Activated CD4-positive, alpha-beta T cell treated with anti-CD3 and anti-CD28 coated beads for 36 hours (primary cell): ENCODE measurements at regions not wholly inside any gene's neighbourhood (a gene's known extent, or its start where the extent isn't known, plus 50 kb on each side); places are given as distances from the start of the nearest gene placed in this dataset.
"Not testable (repeated sequence)": the region's sequence is repeated elsewhere in the genome, so short reads cannot be mapped to it uniquely, and the experiment has no call there.

Experiments
- ATAC-seq: fragments of 200-7000 bp; cut with Tn5 transposase; one replicate; pipeline ENCODE4 v1.10.0; 2021; ENCODE audit warnings: mild to moderate bottlenecking, moderate library complexity
- CTCF ChIA-PET: fragments of 350-600 bp; sonication (Branson Sonifier 250); formaldehyde crosslinking; loops from one replicate; lab custom pipeline; 2021; ENCODE audit warnings: antibody characterized with exemption; lab: Charles Lee
- POLR2A ChIA-PET: fragments of 350-600 bp; sonication (Branson Sonifier 250); formaldehyde crosslinking; loops from one replicate; lab custom pipeline; 2021; ENCODE audit warnings: antibody characterized with exemption, inconsistent platforms; lab: Charles Lee
- DNase-seq: peaks from one replicate; pipeline ENCODE4 v3.0.0-alpha.2; 2020
- H3K27ac Mint-ChIP-seq: one replicate; pipeline ENCODE4 v1.8.0; 2021; ENCODE audit warnings: mixed read lengths
- H3K27me3 Mint-ChIP-seq: one replicate; pipeline ENCODE4 v1.8.0; 2021; ENCODE audit warnings: mixed read lengths
- H3K36me3 Mint-ChIP-seq: one replicate; pipeline ENCODE4 v1.8.0; 2021; ENCODE audit warnings: low read depth, mixed read lengths
- H3K4me1 Mint-ChIP-seq: one replicate; pipeline ENCODE4 v1.8.0; 2021; ENCODE audit warnings: mixed read lengths
- H3K4me3 Mint-ChIP-seq: one replicate; pipeline ENCODE4 v1.8.0; 2021; ENCODE audit warnings: mild to moderate bottlenecking, moderate library complexity, mixed read lengths
- H3K9me3 Mint-ChIP-seq: one replicate; pipeline ENCODE4 v1.8.0; 2021; ENCODE audit warnings: low read depth, mixed read lengths
- intact Hi-C, 2 experiments: fragments of 100-400 bp; cut with DNase I in 1 of 2; cut with micrococcal nuclease in 1 of 2; formaldehyde crosslinking; loops; one replicate each; pipeline versions ENCODE4 v1.14.2 to v1.15.1; 2022 to 2024; cut with DNase I, micrococcal nuclease

DNA sequence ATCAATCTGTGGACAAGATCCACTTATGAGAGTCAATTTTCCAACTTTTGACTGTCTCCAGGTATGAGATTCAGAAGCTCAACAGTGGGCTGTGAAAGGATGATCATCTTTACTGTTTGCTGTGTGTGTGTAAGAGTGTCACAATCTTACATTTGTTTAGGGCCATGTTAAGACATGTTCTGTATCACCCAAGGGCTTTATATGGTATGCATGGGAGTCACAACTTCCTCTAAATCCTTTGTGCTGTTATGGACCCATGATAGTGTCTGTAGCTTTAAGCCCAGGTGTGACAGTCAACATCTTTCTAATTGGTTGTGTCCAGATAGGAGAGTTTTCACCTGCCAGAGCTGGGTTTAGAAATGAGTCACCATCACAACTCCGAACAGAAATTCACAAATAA, 70.2 kb downstream of the ZNF726 start:
- DNase-seq, intact Hi-C loops, POLR2A ChIA-PET, ATAC-seq, H3K36me3 Mint-ChIP-seq, H3K4me3 Mint-ChIP-seq, H3K4me1 Mint-ChIP-seq, H3K27ac Mint-ChIP-seq, H3K27me3 Mint-ChIP-seq, CTCF ChIA-PET, H3K9me3 Mint-ChIP-seq: not testable (repeated sequence)

DNA sequence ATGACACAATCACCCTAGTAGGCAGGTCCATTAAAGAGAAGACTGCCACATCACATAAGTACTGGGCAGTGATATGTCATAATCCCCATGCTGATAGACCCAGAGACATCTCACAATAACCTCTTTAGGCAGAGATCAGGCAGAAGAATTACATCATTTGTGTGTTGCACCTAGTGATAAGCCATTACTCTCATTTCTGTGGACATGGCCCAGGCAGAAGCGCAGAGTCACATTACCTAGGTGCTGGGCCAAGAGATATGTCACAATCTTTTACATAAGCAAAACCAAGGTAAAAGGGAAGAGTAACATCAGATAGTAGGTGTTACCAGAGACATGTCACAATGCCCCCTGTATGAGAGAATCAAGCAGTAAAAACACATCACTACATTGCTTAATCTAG, 71.9 kb downstream of the ZNF726 start:
- intact Hi-C loops, result no loop called here
- Mint-ChIP-seq H3K4me3 (no peak overlapping the region), H3K4me1 (peaks cover 2% of the 10 kb centered on the region), H3K36me3 (no peaks in the 10 kb centered on the region), H3K27ac (no peak overlapping the region), H3K27me3 (no peaks in the 10 kb centered on the region), H3K9me3 (no peaks in the 10 kb centered on the region)
- ChIA-PET POLR2A (no interaction called here), CTCF (no interaction called here)
- DNase-seq, result no peak
- ATAC-seq, result no peak

DNA sequence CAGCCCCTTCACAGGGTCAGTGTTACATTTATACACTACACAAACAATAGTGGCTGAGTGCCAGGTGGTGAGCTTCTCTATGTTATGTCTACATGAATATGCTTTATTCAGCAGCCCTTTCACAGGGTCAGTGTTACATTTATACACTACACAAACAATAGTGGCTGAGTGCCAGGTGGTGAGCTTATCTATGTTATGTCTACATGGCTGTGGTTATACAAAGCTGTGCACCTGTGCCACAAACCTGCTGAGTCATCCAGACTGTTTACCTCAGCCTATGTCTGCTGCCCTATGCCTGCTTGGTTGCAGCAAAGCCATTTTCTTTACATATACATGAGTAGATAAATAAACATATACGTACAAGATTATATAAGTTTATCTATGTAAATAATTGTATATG, 76.5 kb downstream of the ZNF726 start:
- Mint-ChIP-seq H3K4me3 (no peak overlapping the region), H3K27me3 (no peaks in the 10 kb centered on the region), H3K27ac (no peak overlapping the region), H3K4me1 (peaks cover 13% of the 10 kb centered on the region), H3K9me3 (peaks cover 12% of the 10 kb centered on the region), H3K36me3 (no peaks in the 10 kb centered on the region)
- ATAC-seq (no peak), DNase-seq (peak; percentile 9)
- ChIA-PET CTCF (interaction anchor here (0.6 kb wide), 1 partner anchor 20 kb away, joined by 3 read pairs; no protein-coding TSS in a partner anchor), POLR2A (no interaction called here)
- intact Hi-C loops, result no loop called here

DNA sequence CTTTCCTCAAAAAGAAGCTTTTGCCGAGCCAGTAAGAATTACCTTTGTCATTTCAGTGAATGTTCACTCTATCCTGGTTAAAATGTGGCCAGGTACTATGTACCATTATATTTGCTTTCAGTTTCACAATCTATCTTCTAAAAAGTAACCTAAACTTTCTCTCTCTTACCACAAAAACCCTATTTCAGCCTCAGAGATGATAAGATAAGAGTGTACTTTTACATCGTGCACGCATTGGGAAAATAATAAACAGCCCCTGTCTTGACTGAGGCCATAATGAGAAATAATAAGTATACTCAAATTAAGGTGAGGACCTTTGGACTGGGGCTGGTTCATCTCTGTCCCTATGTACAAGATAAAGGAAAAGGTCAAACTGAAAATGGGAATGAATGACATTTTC, 77.7 kb downstream of the ZNF726 start:
- ChIA-PET CTCF (no interaction called here), POLR2A (no interaction called here)
- no peaks in the 10 kb centered on the region for H3K36me3 Mint-ChIP-seq
- DNase-seq (no peak), ATAC-seq (peak; percentile 36)
- H3K4me3 Mint-ChIP-seq, result no peak overlapping the region
- H3K27me3 Mint-ChIP-seq, result no peaks in the 10 kb centered on the region
- H3K4me1 Mint-ChIP-seq, result peaks cover 13% of the 10 kb centered on the region
- no peak overlapping the region for H3K27ac Mint-ChIP-seq
- intact Hi-C loops, result no loop called here
- H3K9me3 Mint-ChIP-seq, result peaks cover 22% of the 10 kb centered on the region

DNA sequence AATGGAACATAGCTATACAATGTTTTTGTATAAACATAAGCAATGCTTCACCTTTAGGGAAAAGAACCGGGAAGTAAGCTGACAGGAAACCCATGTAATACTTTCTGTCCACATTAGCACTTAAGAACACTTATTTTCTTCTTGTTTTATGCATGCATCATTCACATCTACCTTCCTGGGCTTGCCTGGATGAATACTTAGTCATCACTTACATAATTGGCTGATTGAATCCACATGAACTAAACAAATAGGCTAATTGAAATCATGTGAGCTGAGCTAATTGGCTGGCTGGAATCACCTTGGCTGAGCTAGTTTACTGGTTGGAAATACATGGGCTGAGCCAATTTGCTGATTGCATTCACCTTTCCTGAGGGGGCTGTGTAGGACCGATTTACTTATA, 78.8 kb downstream of the ZNF726 start:
- Mint-ChIP-seq H3K36me3 (no peaks in the 10 kb centered on the region), H3K9me3 (peaks cover 32% of the 10 kb centered on the region), H3K4me3 (no peak overlapping the region), H3K4me1 (peaks cover 13% of the 10 kb centered on the region), H3K27ac (no peak overlapping the region), H3K27me3 (no peaks in the 10 kb centered on the region)
- CTCF ChIA-PET, result interaction anchor here (1.2 kb wide), 1 partner anchor 40 kb away, joined by 3 read pairs; no protein-coding TSS in a partner anchor
- DNase-seq (no peak), ATAC-seq (no peak)
- POLR2A ChIA-PET, result no interaction called here
- intact Hi-C loops, result no loop called here

DNA sequence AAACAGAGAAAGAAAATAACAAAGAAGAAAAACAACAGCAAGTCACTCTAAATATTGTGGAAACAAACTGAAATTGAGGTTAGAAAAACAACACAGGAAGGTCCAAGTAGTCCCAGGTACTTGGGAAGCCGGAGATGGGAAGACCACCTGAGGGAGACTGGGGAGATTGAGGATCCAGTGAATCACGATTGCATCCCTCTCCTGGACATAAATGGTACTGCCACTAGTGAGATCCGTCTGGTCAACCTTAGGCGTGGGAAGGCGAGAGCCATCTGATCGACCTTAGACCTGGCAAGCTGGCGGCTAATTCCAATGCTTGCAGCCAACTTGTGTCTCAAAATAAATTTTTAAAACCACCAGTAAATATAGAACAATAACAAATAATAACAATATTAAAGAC, 81.9 kb downstream of the ZNF726 start:
- H3K9me3 Mint-ChIP-seq, result peaks cover 39% of the 10 kb centered on the region
- POLR2A ChIA-PET, result no interaction called here
- intact Hi-C loops, result no loop called here
- ATAC-seq (no peak), DNase-seq (peak; percentile 24)
- no peak overlapping the region for H3K4me3 Mint-ChIP-seq
- peaks cover 11% of the 10 kb centered on the region for H3K4me1 Mint-ChIP-seq
- no peaks in the 10 kb centered on the region for H3K27me3 Mint-ChIP-seq
- no peaks in the 10 kb centered on the region for H3K36me3 Mint-ChIP-seq
- CTCF ChIA-PET, result no interaction called here
- no peak overlapping the region for H3K27ac Mint-ChIP-seq

DNA sequence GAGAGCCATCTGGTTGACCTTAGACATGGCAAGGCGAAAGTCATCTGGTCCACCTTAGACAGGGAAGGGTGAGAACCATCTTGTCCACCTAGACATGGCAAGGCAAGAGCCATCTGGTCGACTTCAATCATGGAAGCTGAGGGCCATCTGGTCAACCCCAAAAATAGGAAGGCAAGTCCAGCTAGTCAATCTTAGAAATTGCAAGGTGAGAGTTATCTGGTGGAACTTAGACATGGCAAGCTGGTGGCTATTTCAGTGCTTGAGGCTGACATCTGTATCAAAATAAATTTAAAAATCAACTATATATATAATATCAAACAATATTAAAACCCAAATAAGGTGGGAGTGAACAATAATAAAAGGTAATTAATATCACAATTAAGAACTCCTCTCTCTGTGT, 83.9 kb downstream of the ZNF726 start:
- POLR2A ChIA-PET, result interaction anchor here (0.7 kb wide), 1 partner anchor 47 kb away, joined by 3 read pairs; no protein-coding TSS in a partner anchor
- Mint-ChIP-seq H3K4me3 (no peak overlapping the region), H3K27ac (no peak overlapping the region), H3K4me1 (no peaks in the 10 kb centered on the region), H3K27me3 (no peaks in the 10 kb centered on the region), H3K36me3 (no peaks in the 10 kb centered on the region), H3K9me3 (peaks cover 39% of the 10 kb centered on the region)
- ATAC-seq, result no peak
- intact Hi-C loops, result no loop called here
- no peak for DNase-seq
- CTCF ChIA-PET, result no interaction called here

DNA sequence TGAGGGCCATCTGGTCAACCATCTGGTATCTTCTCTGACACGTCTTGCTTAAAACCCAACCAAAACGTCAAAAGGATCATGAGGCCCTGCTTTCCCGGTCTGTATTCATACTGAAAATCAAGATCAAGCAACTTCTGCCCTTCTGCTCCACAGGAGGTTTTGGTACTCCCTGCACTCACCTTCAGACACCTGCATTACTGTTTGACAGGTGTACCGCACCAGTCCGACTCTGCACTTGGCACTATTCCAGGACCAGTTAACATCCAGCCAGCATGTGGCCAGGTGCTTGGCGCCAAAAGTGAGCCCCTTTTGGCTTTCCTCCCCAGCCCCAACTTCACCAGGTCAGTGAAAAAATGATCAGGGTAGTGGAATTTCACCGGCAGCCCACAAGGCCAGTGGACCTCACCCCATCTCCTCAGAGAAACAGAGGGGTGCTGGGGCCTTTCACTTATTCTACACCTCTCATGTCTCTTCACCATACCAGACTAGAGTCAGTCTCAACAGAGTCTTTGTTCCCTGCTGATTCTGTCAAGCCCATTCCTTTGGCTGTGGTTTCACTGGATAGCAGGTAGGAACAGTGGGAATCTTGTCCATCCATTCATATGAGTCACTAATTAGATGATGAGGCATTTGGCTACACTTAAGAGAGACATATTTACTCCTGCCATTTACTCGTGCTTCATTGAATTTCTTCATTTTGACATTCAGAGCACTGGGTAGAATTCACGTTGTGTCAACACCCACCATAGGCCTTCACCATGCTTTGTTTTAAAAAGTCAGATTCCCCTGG, 85.3 kb downstream of the ZNF726 start:
- DNase-seq, result no peak

DNA sequence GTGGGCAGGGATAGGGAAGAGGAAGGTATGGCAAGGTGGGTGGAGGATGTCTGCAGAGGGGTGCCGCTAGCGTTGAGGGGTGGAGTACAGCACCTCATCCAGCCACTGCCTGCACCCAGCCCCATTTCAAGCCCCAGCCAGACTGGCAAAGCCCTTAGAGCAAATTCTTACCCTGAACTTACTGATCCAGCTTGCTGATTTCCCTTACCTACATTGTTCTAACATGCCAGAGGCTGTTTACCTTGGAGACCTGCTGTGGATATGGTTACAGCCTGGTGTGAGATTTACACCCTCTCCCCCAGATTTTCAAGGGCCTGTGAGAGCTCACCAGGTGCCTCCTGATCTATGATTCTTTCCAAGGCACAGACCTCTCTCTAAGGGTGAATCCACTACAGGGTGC, 86.0 kb downstream of the ZNF726 start:
- Mint-ChIP-seq H3K4me1 (no peaks in the 10 kb centered on the region), H3K27ac (no peak overlapping the region), H3K27me3 (no peaks in the 10 kb centered on the region), H3K36me3 (no peaks in the 10 kb centered on the region), H3K9me3 (peaks cover 30% of the 10 kb centered on the region), H3K4me3 (no peak overlapping the region)
- CTCF ChIA-PET, result no interaction called here
- no peak for DNase-seq
- ATAC-seq, result no peak
- intact Hi-C loops, result no loop called here
- POLR2A ChIA-PET, result no interaction called here

More for the DNA sequence above, 85.3 kb downstream of the ZNF726 start:
- no peak for ATAC-seq
- CTCF ChIA-PET, result no interaction called here
- no peaks in the 10 kb centered on the region for H3K4me1 Mint-ChIP-seq
- no peak overlapping the region for H3K4me3 Mint-ChIP-seq
- H3K27ac Mint-ChIP-seq, result no peak overlapping the region
- POLR2A ChIA-PET, result no interaction called here
- H3K27me3 Mint-ChIP-seq, result no peaks in the 10 kb centered on the region
- intact Hi-C loops, result no loop called here
- no peaks in the 10 kb centered on the region for H3K36me3 Mint-ChIP-seq
- peaks cover 34% of the 10 kb centered on the region for H3K9me3 Mint-ChIP-seq

DNA sequence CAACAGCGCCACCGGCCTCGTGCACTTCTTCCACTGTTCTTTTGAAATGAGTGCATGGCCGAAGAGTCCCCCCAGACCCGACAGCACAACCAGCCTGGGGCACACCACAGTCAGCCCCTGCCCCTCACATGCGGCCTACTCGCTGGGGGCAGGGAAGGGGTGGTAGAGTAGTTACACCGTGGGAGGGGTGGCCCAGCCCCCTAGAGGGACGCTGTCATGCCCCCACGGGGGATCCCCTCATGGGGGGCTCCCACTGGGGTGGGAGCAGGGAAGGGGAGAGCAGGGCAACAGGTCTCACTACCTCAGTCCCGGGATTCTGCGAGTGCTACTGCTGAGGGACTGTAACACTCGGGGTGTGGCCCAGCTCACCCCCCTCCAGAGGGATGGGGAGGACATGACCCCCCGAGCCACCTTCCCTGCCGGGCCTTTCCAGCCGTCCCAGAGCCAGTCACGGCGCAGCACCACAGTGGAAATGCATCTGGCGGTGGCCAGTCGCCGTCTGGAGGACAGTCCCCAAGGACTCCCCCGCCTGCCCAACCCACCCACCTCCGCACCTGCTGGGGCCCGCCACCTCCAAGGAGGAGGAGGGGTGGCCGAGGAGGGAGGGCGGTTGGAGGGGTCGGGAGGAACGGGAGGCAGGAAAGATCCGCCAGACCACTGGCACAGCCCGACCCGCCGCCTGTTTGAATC, 84.6 kb upstream of the ZNF254 start:
- Mint-ChIP-seq H3K4me3 (no peak overlapping the region), H3K9me3 (peaks cover 16% of the 10 kb centered on the region), H3K4me1 (no peaks in the 10 kb centered on the region), H3K27me3 (no peaks in the 10 kb centered on the region), H3K36me3 (no peaks in the 10 kb centered on the region), H3K27ac (no peak overlapping the region)
- CTCF ChIA-PET, result no interaction called here
- DNase-seq, result no peak
- POLR2A ChIA-PET, result no interaction called here
- no peak for ATAC-seq
- intact Hi-C loops, result no loop called here

DNA sequence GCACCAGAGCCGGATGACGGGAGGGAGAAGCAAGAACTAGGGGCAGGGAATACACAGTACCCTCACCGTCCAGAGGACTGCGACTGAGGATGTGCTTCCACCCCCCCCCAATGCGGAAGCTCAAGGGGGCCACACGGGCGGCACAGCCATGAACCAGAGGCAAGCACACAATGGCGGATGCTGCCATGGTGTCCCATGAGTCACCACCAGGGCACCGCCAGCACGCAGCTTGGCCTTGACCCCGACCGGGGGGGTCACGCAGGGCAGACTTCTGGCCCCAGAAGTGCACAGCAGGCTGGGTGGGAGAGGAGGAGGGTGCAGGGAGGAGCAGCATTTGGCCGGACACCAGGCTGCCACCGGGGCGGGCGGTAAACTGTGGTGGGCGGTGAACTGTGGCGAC, 83.5 kb upstream of the ZNF254 start:
- Mint-ChIP-seq H3K36me3 (no peaks in the 10 kb centered on the region), H3K9me3 (peaks cover 7% of the 10 kb centered on the region)

DNA sequence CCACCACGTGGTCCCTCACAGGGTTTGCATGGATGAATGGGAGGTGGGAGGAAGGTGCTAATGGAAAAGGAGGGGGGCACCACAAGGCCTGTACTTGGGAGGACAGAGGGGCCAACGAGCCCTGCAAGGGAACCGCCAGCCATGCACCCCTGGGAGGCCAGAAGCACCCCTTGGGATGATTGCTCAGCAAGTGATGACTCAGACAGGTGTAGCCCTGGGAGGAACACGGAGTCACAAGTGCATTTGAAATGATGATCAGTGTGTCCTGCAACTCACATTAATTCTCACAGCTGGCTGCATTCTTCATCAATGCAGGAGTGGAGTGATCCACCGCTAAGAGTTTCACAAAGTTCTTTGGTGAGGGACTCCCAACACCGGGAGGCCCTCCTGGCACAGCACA, 82.8 kb upstream of the ZNF254 start:
- no peaks in the 10 kb centered on the region for H3K27me3 Mint-ChIP-seq
- intact Hi-C loops, result no loop called here
- DNase-seq (no peak), ATAC-seq (no peak)
- H3K9me3 Mint-ChIP-seq, result peaks cover 4% of the 10 kb centered on the region
- no peaks in the 10 kb centered on the region for H3K4me1 Mint-ChIP-seq
- H3K27ac Mint-ChIP-seq, result no peak overlapping the region
- POLR2A ChIA-PET, result no interaction called here
- no peak overlapping the region for H3K4me3 Mint-ChIP-seq
- no peaks in the 10 kb centered on the region for H3K36me3 Mint-ChIP-seq
- CTCF ChIA-PET, result no interaction called here

More for the DNA sequence above, 83.5 kb upstream of the ZNF254 start:
- DNase-seq (no peak), ATAC-seq (no peak)
- POLR2A ChIA-PET, result no interaction called here
- Mint-ChIP-seq H3K4me1 (no peaks in the 10 kb centered on the region), H3K27ac (no peak overlapping the region), H3K4me3 (no peak overlapping the region), H3K27me3 (no peaks in the 10 kb centered on the region)
- CTCF ChIA-PET, result interaction anchor here (0.6 kb wide), 1 partner anchor 203 kb away, joined by 3 read pairs; no protein-coding TSS in a partner anchor
- intact Hi-C loops, result no loop called here
